ENCODE measurements at regions not wholly inside any gene's neighbourhood (a gene's known extent, or its start where the extent isn't known, plus 50 kb on each side); places are given as distances from the start of the nearest gene placed in this dataset.

- TF ChIP-seq EZH2 (IDR thresholded peaks at IDR 0.05) (no peak), CTCF (IDR thresholded peaks at IDR 0.05) (no peak), EZH2phosphoT487 (IDR thresholded peaks at IDR 0.05) (no peak)
Observed at GRCh38 chr7:116621649-116622048, 50.3 kb upstream of the MET start.

All from neural progenitor cell (in vitro differentiated cells).